Glomerular visceral epithelial cell (primary cell): ENCODE measurements at regions not wholly inside any gene's neighbourhood (a gene's known extent, or its start where the extent isn't known, plus 50 kb on each side); places are given as distances from the start of the nearest gene placed in this dataset.
"Not testable (repeated sequence)": the region's sequence is repeated elsewhere in the genome, so short reads cannot be mapped to it uniquely, and the experiment has no call there.

Experiments used
- DNase-seq: peaks from one replicate; pipeline ENCODE4 v3.0.0-alpha.2; 2016; ENCODE audit errors: extremely low spot score

GRCh38 chr3:184477940-184478339, 83.6 kb upstream of the EPHB3 start:
- no peak for DNase-seq

DNA sequence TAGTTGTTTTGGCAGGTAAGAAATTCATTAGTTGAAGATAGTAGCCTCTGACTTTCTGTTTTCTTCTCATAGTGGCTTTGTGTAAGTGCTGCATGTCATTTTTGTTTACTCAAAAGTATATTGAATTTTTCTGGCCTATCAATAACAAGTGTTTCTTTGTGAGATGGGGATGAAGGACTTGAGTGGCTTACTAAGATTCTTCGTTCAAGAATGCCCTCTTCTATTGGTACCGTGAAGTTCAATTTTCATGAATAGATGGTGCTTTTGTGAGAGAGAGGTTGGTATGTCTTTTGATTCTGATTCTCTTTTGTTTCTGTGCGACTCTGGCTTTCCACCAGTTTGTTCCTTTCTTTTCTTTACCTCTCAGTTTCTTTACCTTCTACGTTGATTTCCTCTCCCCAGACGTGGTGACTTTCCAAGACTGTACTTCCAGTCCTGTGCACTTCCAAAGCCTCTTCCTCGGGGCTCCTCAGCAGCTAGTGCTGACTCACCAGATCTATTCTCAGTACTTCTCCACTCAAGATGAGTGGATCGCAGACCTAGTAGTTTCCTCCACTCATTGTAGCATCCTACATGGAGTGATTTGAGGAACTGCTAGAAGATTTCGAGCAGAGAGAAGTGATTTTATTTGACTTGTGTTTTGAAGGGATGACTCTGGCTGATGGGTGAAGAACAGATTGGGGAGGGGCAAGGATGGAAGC, 82.0 kb upstream of the EPHB3 start:
- no peak for DNase-seq

DNA sequence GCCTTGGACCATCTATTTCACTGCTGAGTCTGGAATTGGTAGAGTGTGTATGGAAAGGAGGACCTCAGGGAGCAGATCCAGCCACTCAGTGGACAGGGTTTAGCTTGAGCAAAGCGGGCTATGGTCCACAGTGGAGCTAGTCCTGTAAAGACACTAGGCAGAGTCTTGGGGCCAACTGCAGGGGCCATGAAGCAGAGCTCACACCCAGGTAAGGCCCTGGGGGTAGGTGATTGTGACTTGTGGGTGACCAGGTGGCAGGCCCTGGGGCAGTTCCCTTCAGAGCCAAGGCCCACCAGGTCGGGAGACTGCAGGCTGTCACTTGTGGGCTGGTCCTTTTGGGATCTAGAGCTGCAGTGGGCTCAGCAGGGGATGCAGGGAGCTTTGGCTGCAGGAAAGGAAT, 80.8 kb upstream of the EPHB3 start:
- no peak for DNase-seq

GRCh38 chr3:184481984-184482671, 79.5 kb upstream of the EPHB3 start:
- DNase-seq, result no peak

- DNase-seq, result no peak
Observed at GRCh38 chr3:184485241-184485640, 76.3 kb upstream of the EPHB3 start.

DNA sequence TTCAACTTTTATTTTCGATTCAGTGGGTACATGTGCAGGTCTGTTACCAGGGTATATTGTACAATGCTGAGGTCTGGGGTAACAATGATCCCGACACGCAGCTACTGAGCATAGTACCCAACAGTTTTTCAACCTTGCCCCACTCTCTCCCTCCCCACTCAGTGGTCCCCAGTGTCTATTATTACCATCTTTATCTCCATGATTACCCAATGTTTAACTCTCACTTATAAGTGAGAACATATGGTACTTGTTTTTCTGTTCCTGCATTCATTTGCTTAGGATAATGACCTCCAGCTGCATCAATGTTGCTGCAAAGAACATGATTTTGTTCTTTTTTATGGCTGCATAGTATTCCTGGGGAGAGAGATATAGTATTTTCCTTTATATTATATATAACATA, 75.7 kb upstream of the EPHB3 start:
- no peak for DNase-seq

DNA sequence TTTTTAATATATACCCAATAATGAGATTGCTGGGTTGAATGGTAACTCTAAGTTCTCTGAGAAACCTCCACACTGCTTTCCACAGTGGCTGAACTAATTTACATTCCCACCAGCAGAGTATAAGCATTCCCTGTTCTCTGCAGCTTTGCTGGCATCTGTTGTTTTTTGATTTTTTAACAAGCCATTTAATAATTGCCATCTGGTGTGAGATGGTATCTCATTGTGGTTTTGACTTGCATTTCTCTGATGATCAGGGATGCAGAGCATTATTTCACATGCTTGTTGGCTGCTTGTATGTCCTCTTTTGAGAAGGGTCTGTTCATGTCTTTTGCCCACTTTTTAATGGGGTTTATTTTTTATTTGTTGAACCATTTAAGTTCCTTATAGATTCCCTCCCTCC, 75.0 kb upstream of the EPHB3 start:
- no peak for DNase-seq

DNA sequence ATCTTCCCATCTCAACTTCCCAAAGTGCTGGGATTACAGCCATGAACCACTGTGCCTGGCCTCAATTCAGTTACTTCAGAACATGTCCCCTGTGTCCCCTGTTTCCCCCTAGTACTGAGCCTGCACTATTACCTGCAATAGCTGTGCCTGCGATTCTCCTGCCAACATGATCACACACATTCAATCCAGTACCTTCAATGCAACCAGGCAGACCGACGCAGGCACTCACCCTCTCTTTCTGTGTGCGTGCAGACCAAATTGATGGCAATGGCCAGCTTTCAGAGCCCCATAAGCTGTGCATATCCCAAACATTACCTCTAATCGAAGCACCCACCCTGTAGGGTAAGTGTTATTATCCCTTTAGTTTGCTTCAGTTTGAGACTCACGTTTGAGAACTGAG, 73.0 kb upstream of the EPHB3 start:
- no peak for DNase-seq

DNA sequence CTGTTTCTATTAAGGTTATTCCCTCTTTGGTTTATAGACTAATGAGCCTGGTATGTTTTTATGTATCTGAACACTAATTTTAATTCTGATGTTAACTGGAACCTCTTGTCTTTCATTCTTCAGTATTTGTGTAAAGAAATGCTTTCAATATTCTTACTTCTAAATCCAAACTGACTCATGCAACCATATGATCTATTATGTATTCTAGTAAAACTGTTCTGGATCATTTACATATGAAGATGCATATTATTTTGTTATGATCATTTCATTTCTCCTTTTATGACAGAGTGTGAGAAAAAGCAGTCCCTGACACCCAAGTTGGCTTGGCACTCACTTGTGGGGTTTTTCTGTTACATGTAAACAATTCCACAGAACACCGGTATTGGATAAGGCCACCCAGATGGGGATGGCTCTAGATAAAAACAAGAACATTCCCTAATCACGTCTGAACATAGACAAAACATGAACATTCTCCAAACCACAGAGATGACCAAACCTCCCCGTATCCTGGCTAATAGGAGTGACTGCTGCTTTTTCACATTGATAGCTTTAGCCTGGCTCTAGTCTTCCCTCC, 72.2 kb upstream of the EPHB3 start:
- no peak for DNase-seq

DNA sequence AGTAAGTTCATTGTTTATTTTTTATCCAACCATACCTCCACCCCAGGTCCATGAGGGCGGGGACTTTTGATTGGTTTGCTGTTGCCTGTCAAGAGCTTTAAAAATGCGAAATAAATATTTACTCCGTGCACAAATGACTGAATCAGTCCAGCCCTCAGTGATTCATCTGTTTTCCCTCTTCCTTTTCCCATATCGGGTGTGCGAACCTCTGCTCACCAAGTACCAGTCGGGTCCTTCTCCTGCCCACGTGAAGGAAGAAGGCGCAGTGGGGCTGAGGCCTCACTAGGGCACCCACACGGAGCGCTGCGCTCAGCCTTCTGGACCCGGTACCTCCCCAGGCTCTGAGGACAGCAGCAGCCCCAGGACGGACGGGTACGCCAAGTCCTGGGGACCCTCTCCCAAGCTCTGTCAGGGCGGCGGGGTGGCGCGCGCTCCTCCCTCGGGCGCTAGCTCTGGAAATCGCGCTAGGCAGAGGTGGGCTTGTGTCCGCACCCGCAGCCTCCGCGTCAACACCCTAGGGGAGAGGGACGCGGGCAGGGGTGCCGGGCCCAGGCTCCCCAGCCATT, 70.5 kb upstream of the EPHB3 start:
- DNase-seq, result no peak

GRCh38 chr3:184491867-184492615, 69.5 kb upstream of the EPHB3 start:
- DNase-seq, result no peak

DNA sequence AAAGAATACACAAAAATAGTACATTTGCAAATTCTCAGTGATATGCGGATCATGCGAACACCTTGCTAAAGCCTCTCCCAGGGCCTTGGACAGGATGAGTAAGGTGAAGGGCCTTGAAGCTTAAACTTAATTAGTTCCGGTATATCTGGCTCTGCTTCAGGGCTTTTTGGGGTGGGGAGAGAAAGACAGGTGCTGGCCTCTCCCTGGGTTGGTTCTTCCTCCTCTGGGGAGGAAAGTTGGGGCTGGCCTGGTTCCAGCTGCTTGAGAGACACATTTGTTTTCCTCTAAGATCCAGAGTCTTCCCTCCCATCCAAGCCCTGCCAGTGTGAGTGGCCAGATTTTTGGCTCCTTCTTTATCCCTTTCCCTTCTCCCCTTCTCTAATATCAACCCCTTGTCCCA, 64.7 kb upstream of the EPHB3 start:
- no peak for DNase-seq

- DNase-seq, result no peak
Observed at GRCh38 chr3:184497804-184498203, 63.8 kb upstream of the EPHB3 start.

- no peak for DNase-seq
Observed at GRCh38 chr3:184498986-184499606, 62.5 kb upstream of the EPHB3 start.

DNA sequence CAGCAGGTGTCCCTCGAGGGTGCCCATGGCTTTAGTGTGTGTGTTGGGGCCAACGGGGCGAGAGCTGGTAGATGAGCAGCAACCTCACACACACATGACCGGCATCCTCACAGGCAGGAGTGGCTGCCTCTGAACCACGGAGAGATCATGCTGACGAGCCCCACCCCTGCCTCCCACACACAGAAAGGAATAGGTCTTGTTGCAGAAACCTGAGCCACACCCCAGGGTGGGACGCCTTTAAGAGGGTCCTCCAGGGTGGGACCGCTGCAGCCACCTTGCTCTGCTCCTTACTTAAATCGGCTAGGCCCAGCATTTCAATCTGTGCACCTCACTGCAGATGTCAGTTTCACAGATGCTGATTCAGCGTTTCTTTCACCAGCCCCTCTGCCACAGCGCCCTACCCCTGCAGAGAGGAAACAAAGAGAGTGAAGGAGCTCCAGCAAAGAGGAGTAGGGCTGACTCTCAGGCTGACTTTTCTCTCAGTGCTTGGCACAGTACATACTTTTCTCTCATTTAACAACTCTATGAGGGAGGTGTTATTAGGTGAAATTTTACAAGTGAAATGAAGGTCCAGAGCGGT, 61.2 kb upstream of the EPHB3 start:
- no peak for DNase-seq

GRCh38 chr3:184502123-184502667, 59.4 kb upstream of the EPHB3 start:
- DNase-seq, result no peak

DNA sequence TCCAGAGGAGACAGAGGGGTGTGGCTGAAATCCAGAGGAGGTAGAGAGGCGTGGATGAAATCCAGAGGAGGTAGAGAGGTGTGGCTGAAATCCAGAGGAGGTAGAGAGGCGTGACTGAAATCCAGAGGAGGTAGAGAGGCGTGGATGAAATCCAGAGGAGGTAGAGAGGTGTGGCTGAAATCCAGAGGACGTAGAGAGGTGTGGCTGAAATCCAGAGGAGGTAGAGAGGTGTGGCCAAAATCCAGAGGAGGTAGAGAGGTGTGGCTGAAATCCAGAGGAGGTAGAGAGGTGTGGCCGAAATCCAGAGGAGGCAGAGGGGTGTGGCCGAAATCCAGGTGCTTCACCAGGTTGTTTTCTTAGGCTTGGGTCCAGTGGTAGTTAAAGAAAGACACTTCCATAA, 58.7 kb upstream of the EPHB3 start:
- DNase-seq, result not testable (repeated sequence)

DNA sequence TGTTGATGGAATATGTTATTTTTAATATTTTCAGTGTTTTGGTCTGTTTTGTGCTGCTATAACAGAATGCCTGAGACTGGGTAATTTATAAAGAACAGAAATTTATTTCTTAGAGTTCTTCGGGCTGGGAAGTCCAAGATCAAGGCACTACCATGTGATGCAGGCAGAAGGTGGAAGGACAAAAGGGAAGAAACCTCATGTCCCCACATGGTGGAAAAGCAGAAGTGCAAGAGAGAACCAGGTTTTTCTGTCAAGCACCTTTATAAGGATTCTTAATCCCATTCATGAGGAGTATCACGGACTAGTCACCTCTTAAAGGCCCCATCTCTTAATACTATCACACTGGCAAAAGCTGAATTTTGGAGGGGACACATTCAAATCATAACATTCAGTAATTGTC, 57.9 kb upstream of the EPHB3 start:
- DNase-seq, result no peak

DNA sequence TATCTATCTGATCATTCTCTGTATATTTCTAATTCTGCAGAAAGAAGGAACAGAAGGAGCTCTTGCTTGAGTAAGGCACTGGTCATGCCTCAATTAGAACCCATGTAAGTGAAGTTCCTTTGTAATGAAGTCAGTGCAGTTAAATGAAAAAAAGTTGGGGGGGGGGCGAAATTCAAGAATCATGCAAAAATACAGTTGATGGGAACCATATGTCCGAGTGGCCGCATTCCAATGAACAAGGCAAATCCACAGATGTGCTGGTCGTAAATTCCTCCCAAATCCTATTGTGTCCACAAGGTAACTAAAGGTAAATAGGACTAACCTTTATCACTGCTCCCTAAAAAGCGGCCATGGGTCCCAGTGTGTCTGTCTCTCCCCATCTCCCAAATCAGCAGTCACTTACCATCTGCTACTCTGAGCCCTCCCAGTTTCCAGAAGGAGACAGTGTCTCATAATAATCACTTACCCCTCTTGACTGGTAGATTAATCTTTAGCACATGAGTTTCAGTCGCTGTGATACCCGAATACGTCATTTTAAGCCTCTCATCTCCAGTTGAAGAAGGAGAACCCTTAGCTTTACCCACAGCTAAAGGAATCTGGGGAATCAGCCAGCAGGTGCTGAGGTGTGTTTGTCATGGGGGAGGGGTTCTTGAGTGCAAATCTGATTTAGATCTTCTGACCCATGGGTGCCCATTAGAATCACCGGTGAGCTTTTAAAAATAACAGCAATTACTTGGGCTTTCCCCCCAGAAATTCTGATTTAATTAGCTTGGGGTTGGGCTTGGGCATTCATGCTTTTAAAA, 56.3 kb upstream of the EPHB3 start:
- DNase-seq, result no peak

DNA sequence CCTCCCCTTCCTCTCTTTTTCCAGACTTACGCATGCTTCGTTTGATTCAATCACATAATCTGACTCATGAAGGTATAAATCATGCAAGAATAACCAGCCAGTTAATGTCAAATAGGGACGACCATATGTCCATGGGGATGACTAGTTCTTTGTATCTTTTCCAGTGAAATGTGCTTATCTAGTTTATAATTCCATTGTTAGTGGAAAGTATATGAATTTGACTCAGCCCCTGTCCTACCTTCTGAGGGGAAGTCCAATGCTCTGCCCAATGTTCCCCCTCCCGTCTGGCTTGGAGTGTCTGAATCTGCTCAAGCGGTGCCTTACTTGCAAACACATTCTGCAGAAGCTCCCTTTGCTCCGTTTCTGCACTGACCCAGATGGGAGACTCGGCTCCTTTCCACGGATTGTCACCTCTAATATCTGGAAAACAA, 55.0 kb upstream of the EPHB3 start:
- DNase-seq, result no peak
